OCI-LY7 (cell line): ENCODE measurements at regions not wholly inside any gene's neighbourhood (a gene's known extent, or its start where the extent isn't known, plus 50 kb on each side); places are given as distances from the start of the nearest gene placed in this dataset.

ENCODE experiments used
- BruUV-seq: library from RNA; stranded (reverse); fragments of 400-500 nt; replicated peaks from 2 replicates; lab custom pipeline; 2021; lab: Mats Ljungman, UMichigan
- CTCF ChIA-PET: fragments of 300-600 bp; sonication (Branson Sonifier 250); formaldehyde crosslinking; loops from one replicate; lab custom pipeline; 2022; ENCODE audit warnings: antibody characterized with exemption; ENCODE audit not compliant: unreplicated experiment; lab: Charles Lee
- POLR2A ChIA-PET: fragments of 300-600 bp; sonication (Branson Sonifier 250); formaldehyde crosslinking; loops from one replicate; lab custom pipeline; 2022; ENCODE audit warnings: antibody characterized with exemption; lab: Charles Lee
- DNase-seq: peaks from one replicate; pipeline ENCODE4 v3.0.0-alpha.2; 2015; ENCODE audit warnings: low spot score
- H2AFZ ChIP-seq: fragments of 200-600 bp; sonication (generic), shearing (Covaris generic); 2 replicates; pipeline ENCODE4 v1.6.1; 2014; ENCODE audit warnings: mild to moderate bottlenecking, antibody characterized with exemption, low read length, moderate library complexity
- H3K27ac ChIP-seq: fragments of 200-600 bp; sonication (generic); 2 replicates; pipeline ENCODE4 v1.5.1; 2014; ENCODE audit warnings: mixed run types, low read depth, mild to moderate bottlenecking, moderate library complexity, low read length, inconsistent platforms; ENCODE audit not compliant: poor library complexity, severe bottlenecking
- H3K36me3 ChIP-seq: fragments of 200-600 bp; sonication (generic); 2 replicates; pipeline ENCODE4 v1.6.1; 2014; ENCODE audit warnings: mild to moderate bottlenecking, antibody characterized with exemption, low read length, moderate library complexity, mixed read lengths; ENCODE audit not compliant: insufficient read depth
- H3K4me1 ChIP-seq: fragments of 200-600 bp; sonication (generic); 2 replicates; pipeline ENCODE4 v1.5.1; 2014; ENCODE audit warnings: mild to moderate bottlenecking, low read length; ENCODE audit not compliant: insufficient read depth, poor library complexity, severe bottlenecking
- H3K4me2 ChIP-seq: fragments of 200-600 bp; sonication (generic); 2 replicates; pipeline ENCODE4 v1.6.1; 2014; ENCODE audit warnings: mild to moderate bottlenecking, low read length
- H3K4me3 ChIP-seq: fragments of 200-600 bp; sonication (generic); 2 replicates; pipeline ENCODE4 v1.5.1; 2014; ENCODE audit warnings: mild to moderate bottlenecking, low read depth, low read length; ENCODE audit not compliant: poor library complexity, severe bottlenecking
- H3K79me2 ChIP-seq: fragments of 200-600 bp; sonication (generic); 2 replicates; pipeline ENCODE4 v1.6.1; 2016; ENCODE audit warnings: low read depth, mild to moderate bottlenecking, low read length, moderate library complexity, mixed read lengths; ENCODE audit not compliant: insufficient read depth
- H3K9me2 ChIP-seq: fragments of 200-600 bp; sonication (generic); 2 replicates; pipeline ENCODE4 v1.6.1; 2016; ENCODE audit warnings: mild to moderate bottlenecking, low read length, mixed read lengths; ENCODE audit not compliant: insufficient read depth
- H3K9me3 ChIP-seq: fragments of 200-600 bp; sonication (generic); 2 replicates; pipeline ENCODE4 v1.6.1; 2014; ENCODE audit warnings: mild to moderate bottlenecking, mixed run types, low read length, mixed read lengths
- H4K20me1 ChIP-seq: fragments of 200-600 bp; sonication (generic); 2 replicates; pipeline ENCODE4 v1.6.1; 2014; ENCODE audit warnings: mild to moderate bottlenecking, antibody characterized with exemption, low read length, moderate library complexity, mixed read lengths; ENCODE audit not compliant: insufficient read depth
- CTCF ChIP-seq: fragments of 200-600 bp; sonication (generic); conservative IDR thresholded peaks from 2 replicates; pipeline ENCODE4 v1.5.1; 2014; ENCODE audit warnings: mild to moderate bottlenecking, antibody characterized with exemption, low read length, moderate library complexity, mixed read lengths
- EZH2phosphoT487 ChIP-seq: fragments of 200-600 bp; sonication (generic); IDR thresholded peaks from 2 replicates; pipeline ENCODE4 v1.6.1; 2018; ENCODE audit warnings: low read depth, borderline replicate concordance, mild to moderate bottlenecking, mixed run types, antibody characterized with exemption, low read length, moderate library complexity, mixed read lengths
- intact Hi-C: fragments of 100-400 bp; cut with micrococcal nuclease; formaldehyde crosslinking; loops from one replicate; pipeline ENCODE4 v1.10.0; 2022; ENCODE audit not compliant: unreplicated experiment

- no peak for DNase-seq
- no peaks in the 10 kb centered on the region for H3K4me1 ChIP-seq
- intact Hi-C loops: no loop called here
- no peak overlapping the region for H3K27ac ChIP-seq
- POLR2A ChIA-PET: no interaction called here
- TF ChIP-seq EZH2phosphoT487: no peak
- no peak for TF ChIP-seq CTCF
- H3K4me2 ChIP-seq: no peak overlapping the region
- CTCF ChIA-PET: no interaction called here
- H2AFZ ChIP-seq: no peak overlapping the region
- no peaks in the 10 kb centered on the region for H3K36me3 ChIP-seq
- H3K9me2 ChIP-seq: no peaks in the 10 kb centered on the region
- no peak overlapping the region for H3K4me3 ChIP-seq
- no TSS peak for BruUV-seq
- H3K9me3 ChIP-seq: no peaks in the 10 kb centered on the region
- H4K20me1 ChIP-seq: no peaks in the 10 kb centered on the region
- H3K79me2 ChIP-seq: no peaks in the 10 kb centered on the region
Observed at GRCh38 chr3:178010306-178010705, 525.9 kb upstream of the KCNMB2 start.

GRCh38 chr3:178019645-178020044 is 516.6 kb upstream of the KCNMB2 start:
- Histone ChIP-seq H3K4me3 (no peak overlapping the region), H3K36me3 (no peaks in the 10 kb centered on the region), H3K79me2 (no peaks in the 10 kb centered on the region), H3K4me1 (no peaks in the 10 kb centered on the region), H4K20me1 (no peaks in the 10 kb centered on the region), H2AFZ (no peak overlapping the region), H3K27ac (no peak overlapping the region), H3K9me3 (no peaks in the 10 kb centered on the region), H3K9me2 (no peaks in the 10 kb centered on the region), H3K4me2 (no peak overlapping the region)
- ChIA-PET POLR2A (interaction anchor here (0.5 kb wide), 1 partner anchor 470 kb away, joined by 4 read pairs; no protein-coding TSS in a partner anchor), CTCF (no interaction called here)
- intact Hi-C loops: no loop called here
- no peak for DNase-seq
- TF ChIP-seq EZH2phosphoT487: no peak
- no peak for TF ChIP-seq CTCF
- no TSS peak for BruUV-seq

GRCh38 chr3:178022599-178022998 is 513.6 kb upstream of the KCNMB2 start:
- CTCF ChIA-PET: no interaction called here
- no peak overlapping the region for H2AFZ ChIP-seq
- H3K9me2 ChIP-seq: no peaks in the 10 kb centered on the region
- BruUV-seq: no TSS peak
- H3K36me3 ChIP-seq: no peaks in the 10 kb centered on the region
- H3K4me2 ChIP-seq: no peak overlapping the region
- no peaks in the 10 kb centered on the region for H3K4me1 ChIP-seq
- intact Hi-C loops: no loop called here
- POLR2A ChIA-PET: no interaction called here
- no peaks in the 10 kb centered on the region; the same call in 1 of the 2 replicates for H4K20me1 ChIP-seq
- H3K27ac ChIP-seq: no peak overlapping the region
- no peaks in the 10 kb centered on the region for H3K79me2 ChIP-seq
- H3K9me3 ChIP-seq: no peaks in the 10 kb centered on the region
- TF ChIP-seq CTCF (no peak), EZH2phosphoT487 (no peak)
- H3K4me3 ChIP-seq: no peak overlapping the region
- no peak for DNase-seq
